ENCODE measurements at regions not wholly inside any gene's neighbourhood (a gene's known extent, or its start where the extent isn't known, plus 50 kb on each side); places are given as distances from the start of the nearest gene placed in this dataset.
A peak's percentile ranks its signal among the peaks of the same experiment; 100 is the strongest.
"Not testable (repeated sequence)": the region's sequence is repeated elsewhere in the genome, so short reads cannot be mapped to it uniquely, and the experiment has no call there.

DNA sequence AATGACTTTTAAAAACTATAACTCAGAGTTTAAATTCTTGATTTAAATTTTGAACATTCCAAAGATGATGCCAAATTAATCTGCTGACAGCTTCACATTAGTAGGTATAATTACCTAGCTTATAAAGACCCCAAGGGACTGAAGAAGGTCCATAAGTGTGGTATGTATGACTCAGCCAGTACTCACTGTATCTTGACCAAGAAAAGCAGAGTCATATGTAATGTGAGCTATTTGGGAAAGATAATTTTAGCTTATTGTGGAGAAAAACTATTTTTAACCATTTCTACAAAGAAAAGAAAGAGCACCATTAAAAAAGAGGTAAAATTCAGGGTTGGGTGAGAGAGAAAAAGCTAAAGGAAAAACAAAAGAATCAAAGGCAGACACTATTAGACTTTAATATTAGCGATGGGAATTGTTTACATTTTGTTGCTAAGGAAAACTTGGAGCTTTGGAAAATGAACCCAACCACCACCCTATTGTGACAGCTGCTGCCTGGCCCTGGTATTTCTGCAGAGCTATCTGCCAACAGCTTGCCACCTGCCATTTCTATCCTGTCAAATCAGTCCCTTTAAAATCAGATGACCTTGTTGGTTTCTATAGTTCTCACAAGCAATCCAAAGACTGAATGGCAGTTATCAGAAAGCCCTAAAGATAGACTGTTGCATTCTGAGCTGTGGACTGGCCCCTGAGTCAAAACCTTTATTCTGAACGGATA is 697.7 kb downstream of the CDY1 start:
- H3K4me1 Mint-ChIP-seq, H3K4me3 Mint-ChIP-seq, H3K27me3 Mint-ChIP-seq, DNase-seq, ATAC-seq, H3K9me3 Mint-ChIP-seq, H3K27ac Mint-ChIP-seq, H3K36me3 Mint-ChIP-seq, POLR2A ChIA-PET: not testable (repeated sequence)

DNA sequence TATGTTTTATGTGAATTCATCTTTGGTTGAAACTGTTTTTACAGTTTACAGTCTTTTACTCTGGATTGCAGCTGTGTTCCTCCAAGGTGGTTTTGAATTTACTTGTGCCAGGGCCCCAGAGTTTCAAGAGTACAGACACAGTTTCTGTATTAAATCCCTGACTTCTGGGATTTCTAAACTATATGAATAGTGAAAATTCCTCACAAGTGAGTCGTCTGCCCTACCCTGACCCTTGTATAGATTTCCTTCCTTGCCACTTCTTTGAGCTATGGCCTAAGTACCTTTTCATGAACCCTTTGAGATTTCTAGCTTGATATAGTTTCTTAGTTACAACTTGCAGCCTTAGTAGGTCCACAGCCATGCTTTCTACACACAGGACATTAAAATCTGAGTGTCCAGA is 700.8 kb downstream of the CDY1 start:
- H3K36me3 Mint-ChIP-seq, POLR2A ChIA-PET, H3K4me1 Mint-ChIP-seq, H3K27me3 Mint-ChIP-seq, H3K27ac Mint-ChIP-seq, ATAC-seq, DNase-seq, H3K4me3 Mint-ChIP-seq: not testable (repeated sequence)
- peaks cover 0 to 15% (median 0%) of the 10 kb centered on the region in 9 donors for H3K9me3 Mint-ChIP-seq

DNA sequence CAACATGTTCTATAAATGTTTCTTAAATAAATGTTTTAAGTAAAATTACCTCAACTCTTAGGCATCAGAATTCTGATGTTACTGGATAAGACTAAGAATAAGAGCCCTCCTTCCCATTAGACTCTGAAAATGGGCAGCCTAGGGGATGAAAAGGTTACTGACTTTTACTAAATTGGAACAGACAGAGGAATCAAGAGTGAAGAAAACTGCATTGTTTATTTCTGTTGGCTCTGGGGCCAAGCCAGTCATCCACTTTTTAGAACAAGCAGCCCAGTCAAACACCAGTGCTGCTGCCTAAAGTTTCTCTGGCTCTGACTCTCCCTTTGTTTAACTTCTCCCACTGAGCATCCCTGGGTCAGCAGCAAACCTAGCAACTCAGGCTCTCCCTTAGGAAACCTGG is 731.0 kb downstream of the CDY1 start:
- not testable (repeated sequence) for H3K4me1 Mint-ChIP-seq, H3K36me3 Mint-ChIP-seq

DNA sequence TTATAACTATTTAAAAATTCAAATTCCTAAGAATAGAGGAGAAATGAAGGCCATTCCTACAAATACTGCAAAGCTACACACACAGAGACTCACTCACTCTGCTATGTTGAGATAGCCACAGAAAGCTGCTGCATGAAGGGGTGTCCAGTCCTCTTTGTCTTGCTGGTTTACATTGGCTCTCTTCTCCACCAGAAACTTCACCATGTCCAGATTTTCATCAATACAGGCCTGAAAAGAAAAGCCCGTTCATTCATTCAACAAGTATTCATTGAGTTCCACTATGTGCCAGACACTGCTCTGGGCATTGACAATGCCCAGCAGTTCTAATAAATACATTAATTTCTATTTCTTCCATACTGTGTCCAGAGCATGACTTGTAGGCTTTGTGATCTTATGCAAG is 732.3 kb downstream of the CDY1 start:
- POLR2A ChIA-PET = no interaction called here
- H3K27me3 Mint-ChIP-seq = no peaks in the 10 kb centered on the region

More for the DNA sequence above, 731.0 kb downstream of the CDY1 start:
- H3K4me3 Mint-ChIP-seq, H3K27ac Mint-ChIP-seq, ATAC-seq, H3K27me3 Mint-ChIP-seq, POLR2A ChIA-PET, DNase-seq: not testable (repeated sequence)
- H3K9me3 Mint-ChIP-seq = peaks cover 0 to 12% (median 0%) of the 10 kb centered on the region in 9 donors

DNA sequence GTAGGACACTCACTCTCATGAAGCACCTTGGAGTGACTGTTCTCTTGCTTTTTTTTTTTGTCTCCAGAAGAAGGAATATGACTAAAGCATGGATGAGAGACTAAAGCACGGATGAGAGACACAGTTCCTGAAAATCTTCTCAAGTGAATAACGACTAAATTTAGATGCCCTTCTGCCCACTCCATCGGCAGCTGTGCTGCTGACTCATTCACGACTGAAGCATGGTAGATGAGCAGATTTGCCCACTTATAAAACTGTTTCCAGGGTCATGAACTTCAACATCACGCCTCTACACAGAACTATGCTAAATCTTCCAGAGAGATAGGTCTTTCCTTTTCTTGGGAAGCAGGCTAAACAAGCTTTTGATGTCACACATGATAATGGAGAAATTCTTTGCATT is 738.0 kb downstream of the CDY1 start:
- H3K4me3 Mint-ChIP-seq, H3K4me1 Mint-ChIP-seq, H3K9me3 Mint-ChIP-seq, H3K27ac Mint-ChIP-seq, DNase-seq, H3K36me3 Mint-ChIP-seq, ATAC-seq, POLR2A ChIA-PET, H3K27me3 Mint-ChIP-seq: not testable (repeated sequence)

More for the DNA sequence above, 732.3 kb downstream of the CDY1 start:
- Mint-ChIP-seq H3K36me3 (no peaks in the 10 kb centered on the region), H3K4me3 (no peak overlapping the region), H3K27ac (no peak overlapping the region), H3K4me1 (no peaks in the 10 kb centered on the region), H3K9me3 (peaks cover 0 to 12% (median 0%) of the 10 kb centered on the region in 9 donors)
- DNase-seq = no peak
- ATAC-seq = no peak

DNA sequence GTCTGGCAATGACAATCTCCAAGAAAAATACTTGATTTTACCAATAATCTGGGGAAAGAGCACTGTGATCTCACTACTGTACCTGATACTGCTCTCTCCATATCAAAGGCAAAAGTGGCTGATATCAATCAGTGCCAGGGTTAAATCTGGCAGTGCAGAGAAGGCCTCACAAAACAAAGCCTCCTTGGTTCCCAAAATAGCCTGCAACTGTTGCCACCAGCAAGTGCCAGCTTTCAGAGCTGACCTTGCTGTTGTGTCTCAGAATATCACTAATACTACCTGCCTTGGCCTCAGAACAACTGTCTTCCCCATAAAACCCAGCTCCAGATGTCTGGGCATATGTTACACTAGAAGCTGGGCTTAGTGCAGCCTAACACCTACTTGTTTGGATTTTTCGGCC is 738.6 kb downstream of the CDY1 start:
- not testable (repeated sequence) for DNase-seq, ATAC-seq, H3K4me1 Mint-ChIP-seq

DNA sequence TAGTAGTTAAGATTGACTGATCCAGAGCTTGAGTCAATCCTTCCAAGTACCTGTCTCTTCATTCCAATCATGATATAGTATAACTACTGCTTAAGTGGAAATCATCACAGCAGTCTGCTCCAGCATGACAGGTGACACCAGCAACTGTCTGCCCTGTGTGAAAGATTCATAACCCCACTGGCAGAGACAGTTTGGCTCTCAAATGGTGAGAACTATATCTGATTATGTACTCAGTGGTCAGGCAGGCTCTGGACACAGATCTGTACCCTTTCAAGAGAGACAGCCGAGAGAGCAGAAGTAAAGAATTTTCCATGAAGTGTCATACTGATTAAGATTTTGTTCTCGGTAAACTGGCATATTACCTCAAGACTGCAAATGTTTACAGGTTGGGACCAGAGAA is 741.5 kb downstream of the CDY1 start:
- H3K27ac Mint-ChIP-seq, H3K36me3 Mint-ChIP-seq, H3K4me3 Mint-ChIP-seq, H3K9me3 Mint-ChIP-seq, H3K27me3 Mint-ChIP-seq, ATAC-seq, DNase-seq, POLR2A ChIA-PET, H3K4me1 Mint-ChIP-seq: not testable (repeated sequence)

More for the DNA sequence above, 738.6 kb downstream of the CDY1 start:
- H3K27me3 Mint-ChIP-seq, H3K36me3 Mint-ChIP-seq, POLR2A ChIA-PET, H3K9me3 Mint-ChIP-seq, H3K27ac Mint-ChIP-seq, H3K4me3 Mint-ChIP-seq: not testable (repeated sequence)

DNA sequence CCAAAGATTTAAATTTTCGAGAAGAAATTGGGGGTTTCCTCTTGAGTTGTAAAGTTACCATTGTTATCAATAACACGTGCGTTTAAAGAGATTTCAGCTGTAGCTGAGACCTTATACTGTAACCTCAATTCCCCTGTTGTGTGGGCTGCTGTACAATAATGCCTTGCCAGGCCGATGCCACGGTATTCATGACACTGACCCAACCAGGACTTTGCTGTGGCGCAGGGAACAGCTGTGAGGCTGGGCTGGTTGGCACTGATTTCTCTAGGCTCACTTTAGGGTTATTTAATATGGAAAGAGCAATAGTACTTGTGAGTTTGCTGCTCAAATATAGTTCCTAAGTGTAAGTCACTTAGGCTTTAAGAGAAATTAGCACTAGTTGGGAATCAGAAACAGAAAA is 744.2 kb downstream of the CDY1 start:
- H3K4me1 Mint-ChIP-seq, H3K36me3 Mint-ChIP-seq, H3K27ac Mint-ChIP-seq, H3K9me3 Mint-ChIP-seq, POLR2A ChIA-PET, H3K4me3 Mint-ChIP-seq, DNase-seq, ATAC-seq, H3K27me3 Mint-ChIP-seq: not testable (repeated sequence)

DNA sequence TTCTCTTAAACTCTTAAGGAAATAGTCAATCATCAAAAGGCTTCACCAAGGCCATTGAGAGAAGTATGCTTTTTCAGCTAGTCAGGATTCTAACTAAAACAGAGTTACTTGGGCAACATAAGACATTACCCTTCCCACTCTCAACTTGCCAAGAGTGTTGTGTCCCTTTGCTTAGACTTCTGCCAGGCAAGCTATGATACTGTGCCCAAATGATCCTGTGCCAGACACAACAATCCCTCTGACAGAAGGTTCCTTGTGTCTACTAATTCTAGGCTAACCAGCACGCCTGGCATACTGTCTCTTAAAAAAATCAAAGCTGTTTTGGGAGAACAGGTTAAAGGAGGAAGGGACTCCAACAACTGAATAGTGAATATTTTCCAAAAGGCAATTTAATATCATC is 750.6 kb downstream of the CDY1 start:
- H3K27me3 Mint-ChIP-seq, DNase-seq, H3K4me1 Mint-ChIP-seq, POLR2A ChIA-PET, ATAC-seq, H3K4me3 Mint-ChIP-seq, H3K36me3 Mint-ChIP-seq, H3K27ac Mint-ChIP-seq: not testable (repeated sequence)
- peaks cover 0 to 23% (median 0%) of the 10 kb centered on the region in 9 donors for H3K9me3 Mint-ChIP-seq

DNA sequence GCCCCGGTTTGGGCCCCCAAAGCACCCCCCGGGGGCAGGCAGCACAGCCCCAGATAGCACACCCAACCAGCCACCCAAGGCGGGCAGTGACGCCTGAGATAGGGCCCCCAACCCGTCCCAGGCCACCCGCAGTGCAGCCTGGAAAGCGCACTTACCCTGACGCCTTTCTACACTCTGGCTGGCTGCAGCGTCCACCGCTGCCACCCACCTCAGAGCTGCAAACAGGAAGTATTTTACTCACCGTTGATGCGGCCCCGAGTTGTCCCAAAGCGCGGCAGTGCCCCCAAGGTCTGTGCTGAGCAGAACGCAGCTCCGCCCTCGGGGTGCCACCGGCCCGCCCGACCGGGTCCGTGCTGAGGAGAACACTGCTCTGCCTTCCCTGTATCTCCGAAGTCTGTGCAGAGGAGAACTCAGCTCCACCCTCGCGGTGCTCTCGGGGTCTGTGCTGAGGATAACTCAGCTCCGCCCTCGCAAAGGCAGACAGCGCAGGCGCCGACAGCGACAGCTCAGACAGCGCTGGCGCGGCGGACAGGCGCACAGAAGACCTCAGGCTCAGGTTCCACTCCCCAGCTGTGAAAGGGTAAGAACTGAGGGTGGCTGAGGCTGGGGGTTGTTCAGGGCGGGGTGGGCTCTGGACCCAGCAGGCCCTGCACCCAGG is 786.9 kb downstream of the CDY1 start:
- ATAC-seq (peak in 1 of 2 donors; percentile 87), DNase-seq (no peak)
- POLR2A ChIA-PET = no interaction called here
- Mint-ChIP-seq H3K4me1 (no peaks in the 10 kb centered on the region), H3K9me3 (peaks cover 0 to 3% (median 0%) of the 10 kb centered on the region in 9 donors), H3K4me3 (peak overlapping the region in 2 of 10 donors; percentile 48 to 66), H3K27ac (no peak overlapping the region), H3K36me3 (no peaks in the 10 kb centered on the region), H3K27me3 (no peaks in the 10 kb centered on the region)

DNA sequence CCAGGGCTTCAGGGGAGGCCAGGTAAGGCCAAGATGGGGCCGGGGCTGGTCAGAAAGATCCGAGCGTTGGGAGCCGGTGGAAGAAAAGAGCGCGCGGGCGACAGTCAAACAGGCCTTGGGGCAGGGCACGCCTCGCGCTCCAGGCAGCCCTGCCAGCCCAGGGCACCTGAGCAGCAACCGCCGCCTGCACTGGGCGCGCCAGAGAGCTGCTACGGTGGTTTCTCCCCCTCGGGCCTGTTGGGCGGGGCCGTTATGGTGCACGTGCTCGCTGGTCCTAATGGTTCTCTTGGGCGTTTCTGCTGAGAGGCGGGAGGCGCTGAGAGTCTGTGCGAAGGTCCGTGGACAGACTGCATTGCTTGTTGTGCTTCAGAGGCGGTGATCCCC is 787.4 kb downstream of the CDY1 start:
- H3K9me3 Mint-ChIP-seq = peaks cover 0 to 3% (median 0%) of the 10 kb centered on the region in 9 donors
- peak overlapping the region in 2 of 10 donors; percentile 48 to 66 for H3K4me3 Mint-ChIP-seq
- no peaks in the 10 kb centered on the region for H3K27me3 Mint-ChIP-seq
- H3K36me3 Mint-ChIP-seq = no peaks in the 10 kb centered on the region
- POLR2A ChIA-PET = no interaction called here
- H3K27ac Mint-ChIP-seq = no peak overlapping the region
- ATAC-seq (peak in 1 of 2 donors; percentile 73), DNase-seq (no peak)
- no peaks in the 10 kb centered on the region for H3K4me1 Mint-ChIP-seq
